PFSK-1 (cell line): ENCODE measurements at regions not wholly inside any gene's neighbourhood (a gene's known extent, or its start where the extent isn't known, plus 50 kb on each side); places are given as distances from the start of the nearest gene placed in this dataset.

Experiments
- POLR2AphosphoS5 ChIP-seq: IDR thresholded peaks from 2 replicates; pipeline ENCODE4 v1.6.1; 2012; ENCODE audit warnings: low read depth, mild to moderate bottlenecking, control low read depth, low read length, moderate library complexity
- TF ChIP-seq, protein P1 (sequence below), 2 experiments: IDR thresholded peaks; 2 replicates each; pipeline versions ENCODE4 v1.6.1 to v1.8.0; 2011 to 2012; ENCODE audit warnings: low read depth in 2 of 2, low read length in 2 of 2, control low read depth in 1 of 2, inconsistent platforms in 1 of 2, mild to moderate bottlenecking in 1 of 2, moderate library complexity in 1 of 2; ENCODE audit not compliant: insufficient read depth in 1 of 2

DNA sequence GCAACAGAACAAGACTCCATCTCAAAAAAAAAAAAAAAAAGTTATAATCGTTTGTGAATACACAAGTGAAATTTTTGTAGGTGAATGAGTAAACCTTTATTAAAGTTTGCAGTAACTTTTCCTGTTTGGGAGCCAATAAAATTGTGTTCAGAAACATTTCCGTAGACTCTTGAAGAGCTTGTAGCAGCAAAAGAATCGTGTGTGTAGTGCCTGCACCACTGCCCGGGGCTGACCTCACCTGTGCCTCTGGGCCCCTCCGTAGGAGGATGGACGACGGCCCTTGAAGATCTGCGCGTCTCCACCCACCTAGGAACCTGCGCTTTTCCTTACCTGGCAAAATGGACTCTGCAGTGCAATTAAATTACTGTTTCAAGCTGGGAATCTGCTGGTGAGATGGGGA lies 366.0 kb downstream of the THBS2 start:
- TF ChIP-seq, protein P1, sequence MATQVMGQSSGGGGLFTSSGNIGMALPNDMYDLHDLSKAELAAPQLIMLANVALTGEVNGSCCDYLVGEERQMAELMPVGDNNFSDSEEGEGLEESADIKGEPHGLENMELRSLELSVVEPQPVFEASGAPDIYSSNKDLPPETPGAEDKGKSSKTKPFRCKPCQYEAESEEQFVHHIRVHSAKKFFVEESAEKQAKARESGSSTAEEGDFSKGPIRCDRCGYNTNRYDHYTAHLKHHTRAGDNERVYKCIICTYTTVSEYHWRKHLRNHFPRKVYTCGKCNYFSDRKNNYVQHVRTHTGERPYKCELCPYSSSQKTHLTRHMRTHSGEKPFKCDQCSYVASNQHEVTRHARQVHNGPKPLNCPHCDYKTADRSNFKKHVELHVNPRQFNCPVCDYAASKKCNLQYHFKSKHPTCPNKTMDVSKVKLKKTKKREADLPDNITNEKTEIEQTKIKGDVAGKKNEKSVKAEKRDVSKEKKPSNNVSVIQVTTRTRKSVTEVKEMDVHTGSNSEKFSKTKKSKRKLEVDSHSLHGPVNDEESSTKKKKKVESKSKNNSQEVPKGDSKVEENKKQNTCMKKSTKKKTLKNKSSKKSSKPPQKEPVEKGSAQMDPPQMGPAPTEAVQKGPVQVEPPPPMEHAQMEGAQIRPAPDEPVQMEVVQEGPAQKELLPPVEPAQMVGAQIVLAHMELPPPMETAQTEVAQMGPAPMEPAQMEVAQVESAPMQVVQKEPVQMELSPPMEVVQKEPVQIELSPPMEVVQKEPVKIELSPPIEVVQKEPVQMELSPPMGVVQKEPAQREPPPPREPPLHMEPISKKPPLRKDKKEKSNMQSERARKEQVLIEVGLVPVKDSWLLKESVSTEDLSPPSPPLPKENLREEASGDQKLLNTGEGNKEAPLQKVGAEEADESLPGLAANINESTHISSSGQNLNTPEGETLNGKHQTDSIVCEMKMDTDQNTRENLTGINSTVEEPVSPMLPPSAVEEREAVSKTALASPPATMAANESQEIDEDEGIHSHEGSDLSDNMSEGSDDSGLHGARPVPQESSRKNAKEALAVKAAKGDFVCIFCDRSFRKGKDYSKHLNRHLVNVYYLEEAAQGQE (IDR thresholded peaks at IDR 0.05; ENCODE audit: insufficient read depth in 1 of 2, low read depth in 2 of 2, low read length in 2 of 2): no peak
- no peak for TF ChIP-seq POLR2AphosphoS5
